ENCODE measurements at regions not wholly inside any gene's neighbourhood (a gene's known extent, or its start where the extent isn't known, plus 50 kb on each side); places are given as distances from the start of the nearest gene placed in this dataset.

DNA sequence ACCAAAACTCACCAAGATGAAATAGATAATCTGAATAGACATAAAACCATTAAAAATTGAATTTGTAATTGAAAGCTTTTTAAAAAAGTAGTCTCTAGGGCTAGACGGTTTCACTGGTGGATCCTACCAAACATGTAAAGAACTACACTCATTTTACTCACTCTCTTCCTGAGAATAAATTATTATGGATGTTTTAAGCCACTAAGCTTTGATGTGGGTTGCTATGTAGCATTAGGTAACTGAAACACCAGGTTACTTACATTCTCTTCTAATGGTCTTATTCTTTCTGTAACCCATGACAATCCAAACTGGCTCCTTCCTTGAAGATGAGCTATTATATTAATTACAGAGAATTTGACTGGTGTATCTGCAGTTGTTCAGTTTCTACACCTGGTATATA lies 385.1 kb downstream of the PPP1R2C start:
- TF ChIP-seq, protein P1, sequence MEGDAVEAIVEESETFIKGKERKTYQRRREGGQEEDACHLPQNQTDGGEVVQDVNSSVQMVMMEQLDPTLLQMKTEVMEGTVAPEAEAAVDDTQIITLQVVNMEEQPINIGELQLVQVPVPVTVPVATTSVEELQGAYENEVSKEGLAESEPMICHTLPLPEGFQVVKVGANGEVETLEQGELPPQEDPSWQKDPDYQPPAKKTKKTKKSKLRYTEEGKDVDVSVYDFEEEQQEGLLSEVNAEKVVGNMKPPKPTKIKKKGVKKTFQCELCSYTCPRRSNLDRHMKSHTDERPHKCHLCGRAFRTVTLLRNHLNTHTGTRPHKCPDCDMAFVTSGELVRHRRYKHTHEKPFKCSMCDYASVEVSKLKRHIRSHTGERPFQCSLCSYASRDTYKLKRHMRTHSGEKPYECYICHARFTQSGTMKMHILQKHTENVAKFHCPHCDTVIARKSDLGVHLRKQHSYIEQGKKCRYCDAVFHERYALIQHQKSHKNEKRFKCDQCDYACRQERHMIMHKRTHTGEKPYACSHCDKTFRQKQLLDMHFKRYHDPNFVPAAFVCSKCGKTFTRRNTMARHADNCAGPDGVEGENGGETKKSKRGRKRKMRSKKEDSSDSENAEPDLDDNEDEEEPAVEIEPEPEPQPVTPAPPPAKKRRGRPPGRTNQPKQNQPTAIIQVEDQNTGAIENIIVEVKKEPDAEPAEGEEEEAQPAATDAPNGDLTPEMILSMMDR (IDR thresholded peaks at IDR 0.05; ENCODE audit: insufficient read depth, low read length): no peak
- TF ChIP-seq, protein P2, sequence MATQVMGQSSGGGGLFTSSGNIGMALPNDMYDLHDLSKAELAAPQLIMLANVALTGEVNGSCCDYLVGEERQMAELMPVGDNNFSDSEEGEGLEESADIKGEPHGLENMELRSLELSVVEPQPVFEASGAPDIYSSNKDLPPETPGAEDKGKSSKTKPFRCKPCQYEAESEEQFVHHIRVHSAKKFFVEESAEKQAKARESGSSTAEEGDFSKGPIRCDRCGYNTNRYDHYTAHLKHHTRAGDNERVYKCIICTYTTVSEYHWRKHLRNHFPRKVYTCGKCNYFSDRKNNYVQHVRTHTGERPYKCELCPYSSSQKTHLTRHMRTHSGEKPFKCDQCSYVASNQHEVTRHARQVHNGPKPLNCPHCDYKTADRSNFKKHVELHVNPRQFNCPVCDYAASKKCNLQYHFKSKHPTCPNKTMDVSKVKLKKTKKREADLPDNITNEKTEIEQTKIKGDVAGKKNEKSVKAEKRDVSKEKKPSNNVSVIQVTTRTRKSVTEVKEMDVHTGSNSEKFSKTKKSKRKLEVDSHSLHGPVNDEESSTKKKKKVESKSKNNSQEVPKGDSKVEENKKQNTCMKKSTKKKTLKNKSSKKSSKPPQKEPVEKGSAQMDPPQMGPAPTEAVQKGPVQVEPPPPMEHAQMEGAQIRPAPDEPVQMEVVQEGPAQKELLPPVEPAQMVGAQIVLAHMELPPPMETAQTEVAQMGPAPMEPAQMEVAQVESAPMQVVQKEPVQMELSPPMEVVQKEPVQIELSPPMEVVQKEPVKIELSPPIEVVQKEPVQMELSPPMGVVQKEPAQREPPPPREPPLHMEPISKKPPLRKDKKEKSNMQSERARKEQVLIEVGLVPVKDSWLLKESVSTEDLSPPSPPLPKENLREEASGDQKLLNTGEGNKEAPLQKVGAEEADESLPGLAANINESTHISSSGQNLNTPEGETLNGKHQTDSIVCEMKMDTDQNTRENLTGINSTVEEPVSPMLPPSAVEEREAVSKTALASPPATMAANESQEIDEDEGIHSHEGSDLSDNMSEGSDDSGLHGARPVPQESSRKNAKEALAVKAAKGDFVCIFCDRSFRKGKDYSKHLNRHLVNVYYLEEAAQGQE (IDR thresholded peaks at IDR 0.05; ENCODE audit: insufficient replicate concordance, low read depth): no peak
